NB4 (cell line): ENCODE measurements at regions not wholly inside any gene's neighbourhood (a gene's known extent, or its start where the extent isn't known, plus 50 kb on each side); places are given as distances from the start of the nearest gene placed in this dataset.
"Not testable (repeated sequence)": the region's sequence is repeated elsewhere in the genome, so short reads cannot be mapped to it uniquely, and the experiment has no call there.

ENCODE experiments used
- DNase-seq: peaks from one replicate; pipeline ENCODE4 v3.0.0; 2010; ENCODE audit warnings: low read depth
- H3K4me3 ChIP-seq: one replicate; pipeline ENCODE4 v1.5.1; 2011; ENCODE audit warnings: mild to moderate bottlenecking, low read depth, low read length, moderate library complexity
- CTCF ChIP-seq: IDR thresholded peaks from one replicate; pipeline ENCODE4 v1.5.1; 2012; ENCODE audit warnings: low read depth, low read length
- MAX ChIP-seq: IDR thresholded peaks from 2 replicates; pipeline ENCODE4 v1.6.1; 2011; ENCODE audit warnings: low read depth, low read length
- MYC ChIP-seq: IDR thresholded peaks from 2 replicates; pipeline ENCODE4 v1.6.1; 2011; ENCODE audit warnings: low read depth, low read length
- POLR2A ChIP-seq: IDR thresholded peaks from 2 replicates; pipeline ENCODE4 v1.6.1; 2011; ENCODE audit warnings: mild to moderate bottlenecking; ENCODE audit not compliant: insufficient read length; ENCODE audit errors: extremely low read depth

GRCh38 chr5:135149229-135149955 lies 115.4 kb upstream of the PITX1 start:
- H3K4me3 ChIP-seq = no peak overlapping the region
- no peak for DNase-seq
- no peak for TF ChIP-seq MAX
- no peak for TF ChIP-seq POLR2A
- no peak for TF ChIP-seq MYC
- TF ChIP-seq CTCF = no peak

- DNase-seq = no peak
- TF ChIP-seq POLR2A = no peak
- TF ChIP-seq CTCF = no peak
- no peak for TF ChIP-seq MYC
- no peak for TF ChIP-seq MAX
Measured at GRCh38 chr5:135147294-135148090, 113.5 kb upstream of the PITX1 start.

GRCh38 chr5:135145985-135146384 lies 112.0 kb upstream of the PITX1 start:
- TF ChIP-seq POLR2A = no peak
- TF ChIP-seq MAX = no peak
- no peak for TF ChIP-seq MYC
- TF ChIP-seq CTCF = no peak
- H3K4me3 ChIP-seq = no peak overlapping the region
- no peak for DNase-seq

More at GRCh38 chr5:135147294-135148090, 113.5 kb upstream of the PITX1 start:
- no peak overlapping the region for H3K4me3 ChIP-seq

GRCh38 chr5:135143682-135144081 lies 109.7 kb upstream of the PITX1 start:
- not testable (repeated sequence) for H3K4me3 ChIP-seq, DNase-seq

- DNase-seq = no peak
- no peak overlapping the region for H3K4me3 ChIP-seq
- TF ChIP-seq MYC (no peak), MAX (no peak), CTCF (no peak), POLR2A (no peak)
Measured at GRCh38 chr5:135141303-135142268, 107.6 kb upstream of the PITX1 start.
